Adrenal gland (tissue), 5 donors: ENCODE measurements at regions not wholly inside any gene's neighbourhood (a gene's known extent, or its start where the extent isn't known, plus 50 kb on each side); places are given as distances from the start of the nearest gene placed in this dataset.

ENCODE experiments used
- POLR2A ChIP-seq, 2 donors: fragments of 450-650 bp; IDR thresholded peaks; one replicate each; pipeline ENCODE4 v1.6.1; 2017; ENCODE audit warnings: antibody characterized with exemption in 2 of 2, mild to moderate bottlenecking in 2 of 2, moderate library complexity in 1 of 2
- TF ChIP-seq, protein P1 (sequence below), 6 experiments: fragments of 450-650 bp in 4 of 6; fragments of 200-600 bp in 2 of 6; sonication (generic) in 1 of 6; IDR thresholded peaks; 1 replicate in 5 of 6; 2 replicates in 1 of 6; pipeline versions ENCODE4 v1.5.1 to v1.8.0; 2016 to 2021; ENCODE audit warnings: antibody characterized with exemption in 6 of 6, mild to moderate bottlenecking in 2 of 6, moderate library complexity in 1 of 6
- donor health status: DM: no; HTN: no; CAD: no.

DNA sequence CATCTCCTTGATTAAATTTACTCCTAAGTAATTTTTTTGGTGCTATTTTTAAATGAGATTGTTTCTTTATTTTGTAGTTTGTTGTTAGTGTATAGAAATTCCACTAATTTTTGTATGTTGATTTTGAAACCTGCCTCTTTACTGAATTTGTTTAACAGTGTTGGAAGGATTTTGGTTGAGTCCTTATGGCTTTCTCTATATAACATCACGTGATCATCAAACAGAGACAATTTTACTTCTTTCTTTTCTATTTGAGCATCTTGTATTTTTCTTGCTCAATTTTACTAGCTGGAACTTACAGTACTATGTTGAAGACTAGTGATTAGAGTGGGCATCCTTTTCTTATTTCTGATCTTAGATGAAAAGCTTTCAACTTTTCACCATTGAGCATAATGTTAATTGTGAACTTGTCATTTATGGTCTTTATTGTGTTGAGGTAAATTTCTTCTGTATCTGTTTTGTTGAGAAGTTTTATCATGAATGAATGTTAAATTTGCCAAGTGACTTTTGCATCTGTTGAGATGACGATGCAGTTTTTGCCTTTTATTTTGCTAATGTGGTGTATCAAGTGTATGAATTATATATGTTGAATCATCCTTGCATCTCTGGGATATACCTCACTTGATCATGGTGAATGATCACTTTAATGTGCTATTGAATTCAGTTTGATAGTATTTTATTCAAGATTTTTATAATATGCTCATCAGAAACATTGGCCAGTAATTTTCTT lies 645.3 kb upstream of the DDX18 start:
- TF ChIP-seq, protein P1, sequence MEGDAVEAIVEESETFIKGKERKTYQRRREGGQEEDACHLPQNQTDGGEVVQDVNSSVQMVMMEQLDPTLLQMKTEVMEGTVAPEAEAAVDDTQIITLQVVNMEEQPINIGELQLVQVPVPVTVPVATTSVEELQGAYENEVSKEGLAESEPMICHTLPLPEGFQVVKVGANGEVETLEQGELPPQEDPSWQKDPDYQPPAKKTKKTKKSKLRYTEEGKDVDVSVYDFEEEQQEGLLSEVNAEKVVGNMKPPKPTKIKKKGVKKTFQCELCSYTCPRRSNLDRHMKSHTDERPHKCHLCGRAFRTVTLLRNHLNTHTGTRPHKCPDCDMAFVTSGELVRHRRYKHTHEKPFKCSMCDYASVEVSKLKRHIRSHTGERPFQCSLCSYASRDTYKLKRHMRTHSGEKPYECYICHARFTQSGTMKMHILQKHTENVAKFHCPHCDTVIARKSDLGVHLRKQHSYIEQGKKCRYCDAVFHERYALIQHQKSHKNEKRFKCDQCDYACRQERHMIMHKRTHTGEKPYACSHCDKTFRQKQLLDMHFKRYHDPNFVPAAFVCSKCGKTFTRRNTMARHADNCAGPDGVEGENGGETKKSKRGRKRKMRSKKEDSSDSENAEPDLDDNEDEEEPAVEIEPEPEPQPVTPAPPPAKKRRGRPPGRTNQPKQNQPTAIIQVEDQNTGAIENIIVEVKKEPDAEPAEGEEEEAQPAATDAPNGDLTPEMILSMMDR (IDR thresholded peaks at IDR 0.05): no peak
- no peak for TF ChIP-seq POLR2A (IDR thresholded peaks at IDR 0.05)
